ENCODE measurements at regions not wholly inside any gene's neighbourhood (a gene's known extent, or its start where the extent isn't known, plus 50 kb on each side); places are given as distances from the start of the nearest gene placed in this dataset.

GRCh38 chr7:113304104-113304503, 185.8 kb upstream of the SMIM30 start:
- no peak for TF ChIP-seq POLR2A (IDR thresholded peaks at IDR 0.05; ENCODE audit: low read length)
- no peak for TF ChIP-seq GATA1 (IDR thresholded peaks at IDR 0.05; ENCODE audit: low read depth, low read length)
